Esophagus squamous epithelium (tissue), 4 donors: ENCODE measurements at regions not wholly inside any gene's neighbourhood (a gene's known extent, or its start where the extent isn't known, plus 50 kb on each side); places are given as distances from the start of the nearest gene placed in this dataset.

ENCODE experiments used
- CTCF ChIP-seq, 6 experiments: fragments of 450-650 bp in 4 of 6; fragments of 200-600 bp in 2 of 6; sonication (generic) in 2 of 6; IDR thresholded peaks; one replicate each; pipeline ENCODE4 v1.5.1; 2016 to 2019; ENCODE audit warnings: antibody characterized with exemption in 6 of 6, mild to moderate bottlenecking in 4 of 6, moderate library complexity in 4 of 6
- POLR2A ChIP-seq, 4 donors: fragments of 450-650 bp; IDR thresholded peaks; one replicate each; pipeline ENCODE4 v1.6.1; 2017; ENCODE audit warnings: antibody characterized with exemption in 4 of 4, mild to moderate bottlenecking in 4 of 4, moderate library complexity in 3 of 4

DNA sequence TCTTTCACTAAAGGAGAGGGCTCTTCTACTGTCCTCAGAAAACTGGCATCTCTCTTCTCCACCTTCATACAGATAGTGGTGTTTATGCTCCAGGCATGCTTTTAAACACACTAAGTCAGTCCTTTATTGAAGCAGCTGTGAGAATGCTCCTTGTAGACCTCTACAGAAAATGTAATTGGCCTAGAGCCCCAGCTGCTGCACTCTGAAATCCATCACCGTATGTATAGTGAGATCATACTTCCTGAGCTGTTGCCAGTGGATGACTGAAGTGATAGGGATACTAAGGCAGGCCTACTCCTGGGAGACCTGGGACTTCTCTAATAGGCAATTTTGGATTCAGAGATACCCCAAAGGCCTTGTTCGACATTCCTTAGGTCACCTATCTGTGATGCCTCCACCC, 535.4 kb downstream of the RPS29 start:
- TF ChIP-seq CTCF (IDR thresholded peaks at IDR 0.05) (no peak), POLR2A (IDR thresholded peaks at IDR 0.05) (no peak)
